SK-N-MC (cell line): ENCODE measurements at regions not wholly inside any gene's neighbourhood (a gene's known extent, or its start where the extent isn't known, plus 50 kb on each side); places are given as distances from the start of the nearest gene placed in this dataset.

Source experiments
- DNase-seq: peaks from one replicate; pipeline ENCODE4 v3.0.0-alpha.2; 2011; ENCODE audit warnings: low read depth, low spot score
- H3K27ac ChIP-seq: fragments of 200-600 bp; sonication (generic); 2 replicates; pipeline ENCODE4 v1.5.1; 2016; ENCODE audit warnings: mixed run types
- H3K36me3 ChIP-seq: fragments of 200-600 bp; sonication (generic); 2 replicates; pipeline ENCODE4 v1.6.1; 2017; ENCODE audit warnings: antibody characterized with exemption, low read length, mixed read lengths; ENCODE audit not compliant: insufficient read depth
- H3K4me3 ChIP-seq: fragments of 200-600 bp; sonication (generic); 2 replicates; pipeline ENCODE4 v1.5.1; 2016
- H3K9ac ChIP-seq: fragments of 200-600 bp; sonication (generic); 2 replicates; pipeline ENCODE4 v1.8.0; 2017; ENCODE audit warnings: mixed run types, mixed read lengths; ENCODE audit not compliant: insufficient read length
- H3K9me3 ChIP-seq: fragments of 200-600 bp; sonication (generic); 2 replicates; pipeline ENCODE4 v1.6.1; 2017; ENCODE audit warnings: low read depth, mild to moderate bottlenecking, antibody characterized with exemption, low read length, moderate library complexity, mixed read lengths
- EZH2 ChIP-seq: fragments of 200-600 bp; sonication (generic); IDR thresholded peaks from one replicate; pipeline ENCODE4 v1.6.1; 2017; ENCODE audit warnings: antibody characterized with exemption
- FOXP2 ChIP-seq: optimal IDR thresholded peaks from 2 replicates; pipeline ENCODE3; 2011; ENCODE audit warnings: mild to moderate bottlenecking, moderate library complexity; ENCODE audit not compliant: insufficient read depth; ENCODE audit errors: extremely low read length, control extremely low read depth
- POLR2AphosphoS5 ChIP-seq: IDR thresholded peaks from 2 replicates; pipeline ENCODE4 v1.6.1; 2012; ENCODE audit warnings: mild to moderate bottlenecking, low read depth, low read length, borderline replicate concordance

DNA sequence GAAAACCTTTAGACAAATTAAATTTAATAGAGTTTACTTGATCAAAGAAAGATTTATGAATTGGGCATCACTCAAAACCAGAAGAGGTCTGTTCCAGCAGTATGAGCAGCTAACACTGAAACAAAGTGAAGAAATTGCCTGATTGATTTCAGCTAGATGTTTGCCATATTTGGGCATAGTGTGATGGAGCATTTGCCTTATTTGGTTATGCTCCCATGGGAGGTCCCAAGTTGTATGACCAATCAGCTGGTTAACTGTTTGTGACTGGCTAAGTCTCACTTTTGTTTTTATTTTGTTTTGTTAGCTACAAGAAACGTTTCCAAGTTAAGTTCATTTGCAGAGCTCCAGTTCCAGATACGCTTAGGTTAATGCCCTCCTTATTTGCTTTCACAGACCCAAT is 53.3 kb upstream of the LMNB1 start:
- no peaks in the 10 kb centered on the region for H3K9me3 ChIP-seq
- no peak overlapping the region for H3K27ac ChIP-seq
- no peak for DNase-seq
- H3K9ac ChIP-seq: no peak overlapping the region
- no peak overlapping the region for H3K4me3 ChIP-seq
- TF ChIP-seq EZH2 (no peak), FOXP2 (no peak), POLR2AphosphoS5 (no peak)
- no peaks in the 10 kb centered on the region for H3K36me3 ChIP-seq
